ENCODE measurements at regions not wholly inside any gene's neighbourhood (a gene's known extent, or its start where the extent isn't known, plus 50 kb on each side); places are given as distances from the start of the nearest gene placed in this dataset.

- TF ChIP-seq EZH2 (IDR thresholded peaks at IDR 0.05; ENCODE audit: borderline replicate concordance, low read length) (no peak), CTCF (IDR thresholded peaks at IDR 0.05; ENCODE audit: low read length) (no peak)
Observed at GRCh38 chr9:90090997-90091396, 486.2 kb downstream of the GADD45G start.

Data from OCI-LY1 (cell line).